ENCODE measurements at regions not wholly inside any gene's neighbourhood (a gene's known extent, or its start where the extent isn't known, plus 50 kb on each side); places are given as distances from the start of the nearest gene placed in this dataset.

GRCh38 chr18:47341678-47342077, 90.2 kb upstream of the SKOR2 start:
- TF ChIP-seq CTCF (IDR thresholded peaks at IDR 0.05; ENCODE audit: low read depth, low read length) = no peak
- no peak for DNase-seq (ENCODE audit: low read depth in 1 of 2, low spot score in 1 of 2)
- Histone ChIP-seq H3K27ac (no peak overlapping the region), H3K4me3 (no peak overlapping the region), H3K27me3 (no peaks in the 10 kb centered on the region), H3K36me3 (no peaks in the 10 kb centered on the region), H3K9me3 (ENCODE audit: low read depth) (no peaks in the 10 kb centered on the region), H3K4me1 (ENCODE audit: low read depth) (no peaks in the 10 kb centered on the region)

- Histone ChIP-seq H3K27me3 (no peaks in the 10 kb centered on the region), H3K4me3 (no peak overlapping the region), H3K9me3 (ENCODE audit: low read depth) (no peaks in the 10 kb centered on the region), H3K4me1 (ENCODE audit: low read depth) (no peaks in the 10 kb centered on the region), H3K27ac (no peak overlapping the region), H3K36me3 (no peaks in the 10 kb centered on the region)
- no peak for DNase-seq (ENCODE audit: low read depth in 1 of 2, low spot score in 1 of 2)
- TF ChIP-seq CTCF (IDR thresholded peaks at IDR 0.05; ENCODE audit: low read depth, low read length) = no peak
Observed at GRCh38 chr18:47334966-47335365, 83.5 kb upstream of the SKOR2 start.

- H3K4me1 ChIP-seq (ENCODE audit: low read depth) = no peaks in the 10 kb centered on the region
- no peak for DNase-seq (ENCODE audit: low read depth in 1 of 2, low spot score in 1 of 2)
- H3K4me3 ChIP-seq = no peak overlapping the region
- TF ChIP-seq CTCF (IDR thresholded peaks at IDR 0.05; ENCODE audit: low read depth, low read length) = no peak
- H3K27ac ChIP-seq = no peak overlapping the region
- H3K9me3 ChIP-seq (ENCODE audit: low read depth) = no peaks in the 10 kb centered on the region
- H3K36me3 ChIP-seq = no peaks in the 10 kb centered on the region
- H3K27me3 ChIP-seq = no peaks in the 10 kb centered on the region
Observed at GRCh38 chr18:47333926-47334635, 82.6 kb upstream of the SKOR2 start.

GRCh38 chr18:47331641-47332040, 80.2 kb upstream of the SKOR2 start:
- Histone ChIP-seq H3K9me3 (ENCODE audit: low read depth) (no peaks in the 10 kb centered on the region), H3K27me3 (no peaks in the 10 kb centered on the region), H3K36me3 (no peaks in the 10 kb centered on the region), H3K4me1 (ENCODE audit: low read depth) (no peaks in the 10 kb centered on the region), H3K4me3 (no peak overlapping the region), H3K27ac (no peak overlapping the region)
- no peak for DNase-seq (ENCODE audit: low read depth in 1 of 2, low spot score in 1 of 2)
- TF ChIP-seq CTCF (IDR thresholded peaks at IDR 0.05; ENCODE audit: low read depth, low read length) = no peak

GRCh38 chr18:47331026-47331425, 79.6 kb upstream of the SKOR2 start:
- H3K4me3 ChIP-seq = no peak overlapping the region
- H3K9me3 ChIP-seq (ENCODE audit: low read depth) = no peaks in the 10 kb centered on the region
- H3K4me1 ChIP-seq (ENCODE audit: low read depth) = no peaks in the 10 kb centered on the region
- no peaks in the 10 kb centered on the region for H3K36me3 ChIP-seq
- no peak overlapping the region for H3K27ac ChIP-seq
- H3K27me3 ChIP-seq = no peaks in the 10 kb centered on the region
- TF ChIP-seq CTCF (IDR thresholded peaks at IDR 0.05; ENCODE audit: low read depth, low read length) = no peak
- no peak for DNase-seq (ENCODE audit: low read depth in 1 of 2, low spot score in 1 of 2)
